ENCODE measurements at regions not wholly inside any gene's neighbourhood (a gene's known extent, or its start where the extent isn't known, plus 50 kb on each side); places are given as distances from the start of the nearest gene placed in this dataset.

DNA sequence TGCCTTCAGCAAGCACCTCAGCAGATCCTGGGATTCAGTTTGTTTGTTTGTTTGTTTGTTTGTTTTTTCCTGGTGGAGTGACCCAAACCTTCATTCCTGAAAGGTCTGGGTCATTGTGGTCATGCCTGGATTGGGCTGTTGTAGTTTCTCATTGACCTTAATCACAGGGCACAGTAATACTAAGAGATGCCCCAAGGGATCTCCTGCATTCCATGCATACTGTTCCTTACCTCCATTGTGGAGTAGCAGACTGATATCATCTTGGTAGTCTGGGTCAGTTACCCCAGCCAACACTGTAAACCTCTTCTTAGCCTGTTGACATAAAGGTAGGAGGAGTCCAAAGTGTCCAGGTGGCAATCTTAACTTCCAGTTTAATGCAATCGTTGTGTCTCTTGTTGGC is 1466.7 kb upstream of the CDH9 start:
- no peak for ATAC-seq
- TF ChIP-seq, protein P1, sequence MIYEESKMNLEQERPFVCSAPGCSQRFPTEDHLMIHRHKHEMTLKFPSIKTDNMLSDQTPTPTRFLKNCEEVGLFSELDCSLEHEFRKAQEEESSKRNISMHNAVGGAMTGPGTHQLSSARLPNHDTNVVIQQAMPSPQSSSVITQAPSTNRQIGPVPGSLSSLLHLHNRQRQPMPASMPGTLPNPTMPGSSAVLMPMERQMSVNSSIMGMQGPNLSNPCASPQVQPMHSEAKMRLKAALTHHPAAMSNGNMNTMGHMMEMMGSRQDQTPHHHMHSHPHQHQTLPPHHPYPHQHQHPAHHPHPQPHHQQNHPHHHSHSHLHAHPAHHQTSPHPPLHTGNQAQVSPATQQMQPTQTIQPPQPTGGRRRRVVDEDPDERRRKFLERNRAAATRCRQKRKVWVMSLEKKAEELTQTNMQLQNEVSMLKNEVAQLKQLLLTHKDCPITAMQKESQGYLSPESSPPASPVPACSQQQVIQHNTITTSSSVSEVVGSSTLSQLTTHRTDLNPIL (CRISPR knock-in tag; IDR thresholded peaks at IDR 0.05; ENCODE audit: low read depth): no peak
- TF ChIP-seq ZNF565 (CRISPR knock-in tag; conservative IDR thresholded peaks at IDR 0.05; ENCODE audit: low read depth) (no peak), ZC3H10 (CRISPR knock-in tag; IDR thresholded peaks at IDR 0.05) (no peak), ZFP30 (CRISPR knock-in tag; IDR thresholded peaks at IDR 0.05) (no peak), TOX (CRISPR knock-in tag; IDR thresholded peaks at IDR 0.05; ENCODE audit: borderline replicate concordance) (no peak), CSDC2 (CRISPR knock-in tag; IDR thresholded peaks at IDR 0.05) (no peak), PPARA (CRISPR knock-in tag; IDR thresholded peaks at IDR 0.05; ENCODE audit: borderline replicate concordance) (no peak), RARB (CRISPR knock-in tag; IDR thresholded peaks at IDR 0.05) (no peak), ISL1 (CRISPR knock-in tag; IDR thresholded peaks at IDR 0.05) (no peak), ZFP3 (CRISPR knock-in tag; IDR thresholded peaks at IDR 0.05) (no peak), ZNF8 (CRISPR knock-in tag; IDR thresholded peaks at IDR 0.05) (no peak), OSR1 (CRISPR knock-in tag; IDR thresholded peaks at IDR 0.05) (no peak), ARNTL (CRISPR knock-in tag; IDR thresholded peaks at IDR 0.05; ENCODE audit: borderline replicate concordance, low read depth) (no peak), ESRRG (CRISPR knock-in tag; IDR thresholded peaks at IDR 0.05) (no peak), ZNF70 (CRISPR knock-in tag; IDR thresholded peaks at IDR 0.05) (no peak), BACH2 (CRISPR knock-in tag; IDR thresholded peaks at IDR 0.05; ENCODE audit: borderline replicate concordance) (no peak)
- TF ChIP-seq, protein P2, sequence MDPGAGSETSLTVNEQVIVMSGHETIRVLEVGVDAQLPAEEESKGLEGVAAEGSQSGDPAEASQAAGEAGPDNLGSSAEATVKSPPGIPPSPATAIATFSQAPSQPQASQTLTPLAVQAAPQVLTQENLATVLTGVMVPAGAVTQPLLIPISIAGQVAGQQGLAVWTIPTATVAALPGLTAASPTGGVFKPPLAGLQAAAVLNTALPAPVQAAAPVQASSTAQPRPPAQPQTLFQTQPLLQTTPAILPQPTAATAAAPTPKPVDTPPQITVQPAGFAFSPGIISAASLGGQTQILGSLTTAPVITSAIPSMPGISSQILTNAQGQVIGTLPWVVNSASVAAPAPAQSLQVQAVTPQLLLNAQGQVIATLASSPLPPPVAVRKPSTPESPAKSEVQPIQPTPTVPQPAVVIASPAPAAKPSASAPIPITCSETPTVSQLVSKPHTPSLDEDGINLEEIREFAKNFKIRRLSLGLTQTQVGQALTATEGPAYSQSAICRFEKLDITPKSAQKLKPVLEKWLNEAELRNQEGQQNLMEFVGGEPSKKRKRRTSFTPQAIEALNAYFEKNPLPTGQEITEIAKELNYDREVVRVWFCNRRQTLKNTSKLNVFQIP (CRISPR knock-in tag; IDR thresholded peaks at IDR 0.05; ENCODE audit: borderline replicate concordance, low read depth): no peak
- TF ChIP-seq, protein P3, sequence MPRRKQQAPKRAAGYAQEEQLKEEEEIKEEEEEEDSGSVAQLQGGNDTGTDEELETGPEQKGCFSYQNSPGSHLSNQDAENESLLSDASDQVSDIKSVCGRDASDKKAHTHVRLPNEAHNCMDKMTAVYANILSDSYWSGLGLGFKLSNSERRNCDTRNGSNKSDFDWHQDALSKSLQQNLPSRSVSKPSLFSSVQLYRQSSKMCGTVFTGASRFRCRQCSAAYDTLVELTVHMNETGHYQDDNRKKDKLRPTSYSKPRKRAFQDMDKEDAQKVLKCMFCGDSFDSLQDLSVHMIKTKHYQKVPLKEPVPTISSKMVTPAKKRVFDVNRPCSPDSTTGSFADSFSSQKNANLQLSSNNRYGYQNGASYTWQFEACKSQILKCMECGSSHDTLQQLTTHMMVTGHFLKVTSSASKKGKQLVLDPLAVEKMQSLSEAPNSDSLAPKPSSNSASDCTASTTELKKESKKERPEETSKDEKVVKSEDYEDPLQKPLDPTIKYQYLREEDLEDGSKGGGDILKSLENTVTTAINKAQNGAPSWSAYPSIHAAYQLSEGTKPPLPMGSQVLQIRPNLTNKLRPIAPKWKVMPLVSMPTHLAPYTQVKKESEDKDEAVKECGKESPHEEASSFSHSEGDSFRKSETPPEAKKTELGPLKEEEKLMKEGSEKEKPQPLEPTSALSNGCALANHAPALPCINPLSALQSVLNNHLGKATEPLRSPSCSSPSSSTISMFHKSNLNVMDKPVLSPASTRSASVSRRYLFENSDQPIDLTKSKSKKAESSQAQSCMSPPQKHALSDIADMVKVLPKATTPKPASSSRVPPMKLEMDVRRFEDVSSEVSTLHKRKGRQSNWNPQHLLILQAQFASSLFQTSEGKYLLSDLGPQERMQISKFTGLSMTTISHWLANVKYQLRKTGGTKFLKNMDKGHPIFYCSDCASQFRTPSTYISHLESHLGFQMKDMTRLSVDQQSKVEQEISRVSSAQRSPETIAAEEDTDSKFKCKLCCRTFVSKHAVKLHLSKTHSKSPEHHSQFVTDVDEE (CRISPR knock-in tag; IDR thresholded peaks at IDR 0.05): no peak
- TF ChIP-seq, protein P4, sequence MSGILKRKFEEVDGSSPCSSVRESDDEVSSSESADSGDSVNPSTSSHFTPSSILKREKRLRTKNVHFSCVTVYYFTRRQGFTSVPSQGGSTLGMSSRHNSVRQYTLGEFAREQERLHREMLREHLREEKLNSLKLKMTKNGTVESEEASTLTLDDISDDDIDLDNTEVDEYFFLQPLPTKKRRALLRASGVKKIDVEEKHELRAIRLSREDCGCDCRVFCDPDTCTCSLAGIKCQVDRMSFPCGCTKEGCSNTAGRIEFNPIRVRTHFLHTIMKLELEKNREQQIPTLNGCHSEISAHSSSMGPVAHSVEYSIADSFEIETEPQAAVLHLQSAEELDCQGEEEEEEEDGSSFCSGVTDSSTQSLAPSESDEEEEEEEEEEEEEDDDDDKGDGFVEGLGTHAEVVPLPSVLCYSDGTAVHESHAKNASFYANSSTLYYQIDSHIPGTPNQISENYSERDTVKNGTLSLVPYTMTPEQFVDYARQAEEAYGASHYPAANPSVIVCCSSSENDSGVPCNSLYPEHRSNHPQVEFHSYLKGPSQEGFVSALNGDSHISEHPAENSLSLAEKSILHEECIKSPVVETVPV (CRISPR knock-in tag; IDR thresholded peaks at IDR 0.05): no peak
- TF ChIP-seq, protein P5, sequence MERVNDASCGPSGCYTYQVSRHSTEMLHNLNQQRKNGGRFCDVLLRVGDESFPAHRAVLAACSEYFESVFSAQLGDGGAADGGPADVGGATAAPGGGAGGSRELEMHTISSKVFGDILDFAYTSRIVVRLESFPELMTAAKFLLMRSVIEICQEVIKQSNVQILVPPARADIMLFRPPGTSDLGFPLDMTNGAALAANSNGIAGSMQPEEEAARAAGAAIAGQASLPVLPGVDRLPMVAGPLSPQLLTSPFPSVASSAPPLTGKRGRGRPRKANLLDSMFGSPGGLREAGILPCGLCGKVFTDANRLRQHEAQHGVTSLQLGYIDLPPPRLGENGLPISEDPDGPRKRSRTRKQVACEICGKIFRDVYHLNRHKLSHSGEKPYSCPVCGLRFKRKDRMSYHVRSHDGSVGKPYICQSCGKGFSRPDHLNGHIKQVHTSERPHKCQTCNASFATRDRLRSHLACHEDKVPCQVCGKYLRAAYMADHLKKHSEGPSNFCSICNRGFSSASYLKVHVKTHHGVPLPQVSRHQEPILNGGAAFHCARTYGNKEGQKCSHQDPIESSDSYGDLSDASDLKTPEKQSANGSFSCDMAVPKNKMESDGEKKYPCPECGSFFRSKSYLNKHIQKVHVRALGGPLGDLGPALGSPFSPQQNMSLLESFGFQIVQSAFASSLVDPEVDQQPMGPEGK (CRISPR knock-in tag; IDR thresholded peaks at IDR 0.05; ENCODE audit: borderline replicate concordance): no peak

DNA sequence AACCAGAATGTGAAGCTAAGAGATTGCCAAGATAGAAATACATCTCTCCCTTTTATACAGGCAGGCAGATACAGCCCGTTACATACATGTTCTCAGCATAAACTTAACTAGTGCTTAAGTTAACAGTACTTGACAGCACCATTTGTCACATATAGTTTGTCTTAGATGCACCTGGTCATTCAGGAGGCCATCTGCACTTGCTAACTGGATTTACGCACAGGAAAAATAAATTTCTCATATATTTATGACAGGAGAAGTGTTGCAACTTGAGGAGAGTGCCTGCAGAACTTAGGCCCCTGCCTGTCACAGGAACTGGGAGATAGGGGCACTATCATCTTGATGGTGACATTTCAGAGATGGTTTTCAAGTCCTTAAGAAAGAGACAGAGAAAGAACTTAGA is 1462.1 kb upstream of the CDH9 start:
- ATAC-seq: no peak
- TF ChIP-seq, protein P5 (CRISPR knock-in tag; IDR thresholded peaks at IDR 0.05; ENCODE audit: borderline replicate concordance): no peak
- TF ChIP-seq, protein P2 (CRISPR knock-in tag; IDR thresholded peaks at IDR 0.05; ENCODE audit: borderline replicate concordance, low read depth): no peak
- TF ChIP-seq SNAI2 (CRISPR knock-in tag; IDR thresholded peaks at IDR 0.05) (no peak), CSDC2 (CRISPR knock-in tag; IDR thresholded peaks at IDR 0.05) (no peak), ZNF8 (CRISPR knock-in tag; IDR thresholded peaks at IDR 0.05) (no peak), ZFP3 (CRISPR knock-in tag; IDR thresholded peaks at IDR 0.05) (no peak), ZC3H10 (CRISPR knock-in tag; IDR thresholded peaks at IDR 0.05) (no peak), GLIS3 (CRISPR knock-in tag; IDR thresholded peaks at IDR 0.05) (no peak), ZFP30 (CRISPR knock-in tag; IDR thresholded peaks at IDR 0.05) (no peak), PPARA (CRISPR knock-in tag; IDR thresholded peaks at IDR 0.05; ENCODE audit: borderline replicate concordance) (no peak), ESRRG (CRISPR knock-in tag; IDR thresholded peaks at IDR 0.05) (no peak)
- TF ChIP-seq, protein P4 (CRISPR knock-in tag; IDR thresholded peaks at IDR 0.05): no peak
- TF ChIP-seq, protein P3 (CRISPR knock-in tag; IDR thresholded peaks at IDR 0.05): no peak

Measured in SK-N-SH treated with all-trans-retinoic acid at 6 μM for 48 hours (cell line).